GM12891 (cell line): ENCODE measurements at regions not wholly inside any gene's neighbourhood (a gene's known extent, or its start where the extent isn't known, plus 50 kb on each side); places are given as distances from the start of the nearest gene placed in this dataset.

Source experiments
- DNase-seq: peaks from one replicate; pipeline ENCODE4 v3.0.0; 2011; ENCODE audit warnings: low spot score; ENCODE audit not compliant: insufficient read length
- FAIRE-seq: peaks from 2 replicates; lab custom pipeline; 2011; peaks lifted over from hg19 to GRCh38; lab: Jason Lieb, UNC
- PAX5 ChIP-seq: IDR thresholded peaks from 2 replicates; pipeline ENCODE4 v1.6.1; 2011; ENCODE audit warnings: low read length, moderate library complexity, mild to moderate bottlenecking; ENCODE audit not compliant: insufficient read depth, severe bottlenecking
- POLR2A ChIP-seq: IDR thresholded peaks from 2 replicates; pipeline ENCODE4 v1.6.1; 2011; ENCODE audit warnings: low read depth, low read length, control low read depth
- POLR2AphosphoS5 ChIP-seq: IDR thresholded peaks from 2 replicates; pipeline ENCODE4 v1.6.1; 2011; ENCODE audit warnings: low read depth, low read length, control low read depth
- POU2F2 ChIP-seq: IDR thresholded peaks from 2 replicates; pipeline ENCODE4 v1.6.1; 2011; ENCODE audit warnings: low read depth, mild to moderate bottlenecking, control low read depth, low read length, moderate library complexity
- SPI1 ChIP-seq: IDR thresholded peaks from 2 replicates; pipeline ENCODE4 v1.6.1; 2011; ENCODE audit warnings: low read depth, low read length, control low read depth
- TAF1 ChIP-seq: IDR thresholded peaks from 2 replicates; pipeline ENCODE4 v1.6.1; 2011; ENCODE audit warnings: low read depth, low read length, control low read depth

DNA sequence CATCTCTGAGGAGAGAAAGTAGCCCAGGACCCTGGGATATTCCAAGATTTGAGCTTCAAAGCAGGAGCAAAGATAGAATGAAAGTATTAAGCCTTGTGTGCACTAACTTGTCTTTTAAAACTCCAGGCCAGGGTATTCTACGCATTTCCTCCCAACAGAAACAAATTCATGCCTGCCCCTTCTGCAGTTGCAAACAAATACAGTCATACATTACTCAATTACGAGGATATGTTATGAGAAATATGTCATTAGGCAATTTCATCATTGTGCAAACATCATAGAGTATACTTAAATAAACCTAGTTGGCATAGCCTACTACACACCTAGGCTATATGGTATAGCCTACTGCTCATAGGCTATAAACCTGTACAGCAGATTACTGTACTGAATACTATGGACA, 154.5 kb upstream of the KIAA1217 start:
- FAIRE-seq (no peak), DNase-seq (no peak)
- no peak for TF ChIP-seq POLR2AphosphoS5
- no peak for TF ChIP-seq PAX5
- no peak for TF ChIP-seq TAF1
- TF ChIP-seq SPI1 = no peak
- no peak for TF ChIP-seq POU2F2
- no peak for TF ChIP-seq POLR2A

GRCh38 chr10:24080207-24080606, 128.7 kb upstream of the KIAA1217 start:
- TF ChIP-seq TAF1 (no peak), SPI1 (no peak), POLR2A (no peak), POLR2AphosphoS5 (no peak), PAX5 (no peak), POU2F2 (no peak)
- DNase-seq (no peak), FAIRE-seq (no peak)

- TF ChIP-seq SPI1 = no peak
- TF ChIP-seq POLR2AphosphoS5 = no peak
- no peak for TF ChIP-seq POU2F2
- no peak for TF ChIP-seq TAF1
- TF ChIP-seq PAX5 = no peak
- no peak for TF ChIP-seq POLR2A
- DNase-seq (no peak), FAIRE-seq (no peak)
These were observed 122.4 kb upstream of the KIAA1217 start for GRCh38 chr10:24086296-24087086.

DNA sequence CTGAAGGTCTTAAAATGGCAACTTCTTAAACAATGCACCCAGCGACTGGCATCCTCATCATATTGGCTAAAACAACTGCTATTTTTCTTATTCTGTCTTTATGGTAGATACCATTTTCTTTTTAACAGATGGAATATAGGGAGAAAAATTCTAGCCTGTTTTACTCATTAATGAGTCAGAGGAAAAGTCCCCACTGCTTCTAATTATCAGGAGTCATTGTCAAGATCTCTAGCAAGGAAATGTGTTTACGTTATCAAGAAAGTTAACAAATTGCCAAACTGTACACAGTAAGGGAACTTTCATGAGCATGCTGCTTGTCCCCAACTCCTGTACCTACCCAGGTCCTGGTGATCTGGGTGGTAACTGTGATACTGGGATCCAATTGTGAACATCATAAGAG, 117.7 kb upstream of the KIAA1217 start:
- no peak for FAIRE-seq
- no peak for DNase-seq
- TF ChIP-seq SPI1 = no peak
- no peak for TF ChIP-seq POU2F2
- no peak for TF ChIP-seq PAX5
- TF ChIP-seq POLR2A = no peak
- TF ChIP-seq TAF1 = no peak
- no peak for TF ChIP-seq POLR2AphosphoS5

DNA sequence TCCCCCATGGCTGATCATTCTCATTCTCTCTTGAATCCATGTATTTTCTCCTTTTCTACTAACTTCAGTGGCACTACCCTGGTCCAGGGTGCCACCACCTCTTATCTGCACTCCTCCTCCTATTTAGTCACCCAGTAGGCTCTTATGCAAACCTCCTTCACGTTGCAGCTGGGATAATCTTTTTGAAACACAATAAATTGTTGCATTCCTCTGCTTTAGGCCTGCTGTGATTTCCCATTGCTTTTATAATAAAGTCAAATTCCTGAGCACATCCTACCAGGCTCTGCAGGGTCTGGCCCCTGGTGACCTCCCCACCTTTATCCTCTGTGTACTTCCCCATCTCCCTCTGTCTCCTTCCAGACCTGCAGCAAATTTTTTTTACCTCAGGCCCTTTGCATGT, 112.7 kb upstream of the KIAA1217 start:
- no peak for TF ChIP-seq POU2F2
- no peak for TF ChIP-seq SPI1
- no peak for TF ChIP-seq TAF1
- no peak for TF ChIP-seq PAX5
- no peak for TF ChIP-seq POLR2AphosphoS5
- TF ChIP-seq POLR2A = no peak
- DNase-seq = no peak
- FAIRE-seq = no peak

DNA sequence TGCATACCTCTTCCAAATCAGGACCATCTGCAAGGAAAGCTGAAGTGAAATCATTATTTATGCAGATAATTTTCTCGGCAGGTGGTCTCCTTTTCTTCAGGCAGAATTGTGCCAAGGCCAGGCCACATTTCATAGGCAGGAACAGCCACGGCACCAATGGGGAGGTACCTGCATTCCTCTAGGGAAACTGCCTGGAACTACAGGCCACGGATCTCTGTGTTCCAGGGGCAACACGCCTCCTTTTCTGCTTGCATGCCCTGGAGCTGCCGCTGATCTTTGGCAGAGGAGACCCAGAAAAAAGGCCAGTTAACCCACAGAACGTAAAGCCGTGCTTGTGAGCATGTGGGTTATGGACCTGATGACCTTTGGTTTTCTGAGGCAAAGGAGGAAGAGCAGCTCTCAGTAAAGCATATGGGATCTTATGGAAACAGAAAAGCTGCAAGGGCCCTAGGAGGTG, 111.2 kb upstream of the KIAA1217 start:
- TF ChIP-seq POLR2A = no peak
- TF ChIP-seq SPI1 = no peak
- no peak for TF ChIP-seq POLR2AphosphoS5
- no peak for TF ChIP-seq POU2F2
- FAIRE-seq (no peak), DNase-seq (no peak)

DNA sequence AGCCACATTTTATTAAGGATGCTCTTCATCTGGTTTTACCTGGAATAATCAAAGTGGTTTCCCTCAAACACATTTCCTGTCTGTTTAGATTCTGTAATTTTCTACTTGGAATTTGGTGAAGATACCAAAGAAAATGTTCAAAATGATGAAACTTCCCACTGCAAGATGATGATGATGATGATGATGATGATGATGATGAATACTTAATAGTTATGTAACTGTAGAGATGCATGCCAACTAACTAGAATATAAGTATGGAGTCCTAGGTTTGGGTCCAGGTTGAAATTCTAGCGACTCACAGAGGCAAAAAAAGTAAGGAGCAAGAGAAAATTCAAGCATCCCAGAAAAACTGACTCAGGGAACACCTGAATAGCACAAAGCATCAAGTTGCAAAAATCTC, 104.0 kb upstream of the KIAA1217 start:
- TF ChIP-seq SPI1 (no peak), POLR2AphosphoS5 (no peak), PAX5 (no peak), POLR2A (no peak), TAF1 (no peak), POU2F2 (no peak)
- DNase-seq (no peak), FAIRE-seq (no peak)

DNA sequence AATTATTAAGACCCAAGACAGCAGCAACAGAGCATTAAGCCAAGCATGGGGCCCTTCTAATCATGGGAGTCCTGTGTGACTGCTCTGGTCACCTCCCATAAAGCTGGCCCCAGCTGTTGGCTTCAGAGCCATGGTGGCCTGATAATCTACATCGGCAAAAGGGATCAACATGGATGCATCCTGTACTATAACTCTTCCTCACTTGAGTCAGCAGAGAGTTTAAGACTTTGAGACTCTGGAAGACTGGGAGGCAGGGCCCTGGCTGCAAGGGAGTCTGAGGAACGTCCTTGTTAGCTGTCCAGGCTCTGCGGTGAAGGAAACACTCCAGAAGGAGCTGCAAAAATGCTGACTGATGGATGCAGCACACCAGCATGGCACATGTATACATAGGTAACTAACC, 95.0 kb upstream of the KIAA1217 start:
- no peak for FAIRE-seq
- no peak for TF ChIP-seq POLR2A
- no peak for TF ChIP-seq SPI1
- TF ChIP-seq POU2F2 = no peak
- TF ChIP-seq PAX5 = no peak
- TF ChIP-seq POLR2AphosphoS5 = no peak
- no peak for DNase-seq

DNA sequence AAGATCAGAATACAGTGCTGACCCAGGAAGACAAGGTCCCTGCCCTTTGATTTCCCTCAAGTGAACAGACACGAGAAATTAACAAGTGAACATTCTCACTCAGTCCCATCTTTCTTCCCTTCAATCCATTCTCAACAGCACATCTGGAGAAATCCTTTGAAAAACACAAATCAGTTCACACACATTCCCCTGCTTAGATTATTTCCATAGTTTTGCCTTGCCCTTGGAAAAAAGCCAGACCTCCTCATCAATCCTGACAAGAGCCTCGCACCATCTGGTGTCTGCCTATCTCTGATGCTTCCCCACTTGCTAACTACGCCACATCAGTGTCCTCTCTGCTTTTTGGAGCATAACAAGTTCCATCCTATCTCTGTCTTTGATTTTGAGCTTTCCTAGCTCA, 94.4 kb upstream of the KIAA1217 start:
- FAIRE-seq = no peak
- TF ChIP-seq SPI1 = no peak
- no peak for TF ChIP-seq TAF1
- TF ChIP-seq POLR2AphosphoS5 = no peak
- no peak for TF ChIP-seq POLR2A
- no peak for TF ChIP-seq PAX5
- no peak for TF ChIP-seq POU2F2
- DNase-seq = no peak

DNA sequence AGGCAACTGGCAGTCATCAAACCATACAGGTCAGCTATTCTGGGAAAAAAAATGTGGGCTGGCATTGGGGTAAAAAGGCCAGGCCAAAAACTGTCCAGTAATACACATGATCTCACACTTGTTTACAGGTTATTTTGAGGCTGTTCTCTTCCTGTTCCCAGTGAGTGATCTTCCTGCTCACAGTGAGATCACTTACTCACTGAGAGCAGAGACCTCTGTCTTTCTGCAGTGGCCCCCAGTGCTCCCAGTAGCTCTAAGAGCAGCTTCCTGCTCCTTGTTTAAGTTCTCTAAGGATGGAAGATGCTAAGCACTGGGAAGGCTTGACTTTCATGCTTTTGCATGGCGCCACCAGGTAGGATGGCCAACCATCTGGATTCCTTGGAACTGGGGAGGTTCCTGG, 93.5 kb upstream of the KIAA1217 start:
- no peak for DNase-seq
- no peak for FAIRE-seq
- TF ChIP-seq POU2F2 = no peak
- no peak for TF ChIP-seq TAF1
- no peak for TF ChIP-seq POLR2AphosphoS5
- no peak for TF ChIP-seq POLR2A
- TF ChIP-seq SPI1 = no peak
- TF ChIP-seq PAX5 = no peak
